Right ventricle myocardium inferior (tissue), 1 donor: ENCODE measurements at regions not wholly inside any gene's neighbourhood (a gene's known extent, or its start where the extent isn't known, plus 50 kb on each side); places are given as distances from the start of the nearest gene placed in this dataset.
"Not testable (repeated sequence)": the region's sequence is repeated elsewhere in the genome, so short reads cannot be mapped to it uniquely, and the experiment has no call there.

Experiments
- ATAC-seq: fragments of 200-7000 bp; cut with Tn5 transposase; one replicate; pipeline ENCODE4 v1.9.1; 2020; ENCODE audit warnings: mild to moderate bottlenecking, moderate library complexity
- DNase-seq: peaks from one replicate; pipeline ENCODE4 v3.0.0; 2021; ENCODE audit errors: missing footprints
- intact Hi-C: fragments of 100-400 bp; cut with DNase I; formaldehyde crosslinking; loops from one replicate; pipeline ENCODE4 v1.11.0; 2022
- donor health status: DM: no; HTN: yes; CAD: no; lungs with severe emphysema.

GRCh38 chrX:40245488-40246071 is 147.8 kb upstream of the BCOR start:
- DNase-seq (no peak), ATAC-seq (peak; percentile 76)
- intact Hi-C loops: no loop called here

- no peak for DNase-seq
- intact Hi-C loops: no loop called here
- no peak for ATAC-seq
Observed at GRCh38 chrX:40244980-40245379, 147.2 kb upstream of the BCOR start.

- no peak for ATAC-seq
- intact Hi-C loops: no loop called here
- DNase-seq: no peak
Observed at GRCh38 chrX:40243755-40244515, 146.2 kb upstream of the BCOR start.

- ATAC-seq: no peak
- DNase-seq: no peak
- intact Hi-C loops: no loop called here
Observed at GRCh38 chrX:40240844-40241243, 143.1 kb upstream of the BCOR start.

GRCh38 chrX:40237731-40238178 is 140.0 kb upstream of the BCOR start:
- intact Hi-C loops: no loop called here
- ATAC-seq (no peak), DNase-seq (no peak)

GRCh38 chrX:40230646-40231045 is 132.9 kb upstream of the BCOR start:
- intact Hi-C loops: no loop called here
- DNase-seq (no peak), ATAC-seq (no peak)

- intact Hi-C loops: no loop called here
- no peak for DNase-seq
- ATAC-seq: no peak
Observed at GRCh38 chrX:40227125-40227524, 129.4 kb upstream of the BCOR start.

- no peak for ATAC-seq
- intact Hi-C loops: no loop called here
- no peak for DNase-seq
Observed at GRCh38 chrX:40224658-40225057, 126.9 kb upstream of the BCOR start.

GRCh38 chrX:40222612-40223011 is 124.9 kb upstream of the BCOR start:
- intact Hi-C loops, DNase-seq, ATAC-seq: not testable (repeated sequence)

- ATAC-seq (no peak), DNase-seq (no peak)
- intact Hi-C loops: no loop called here
Observed at GRCh38 chrX:40213092-40213491, 115.3 kb upstream of the BCOR start.

GRCh38 chrX:40209951-40210617 is 112.3 kb upstream of the BCOR start:
- ATAC-seq (no peak), DNase-seq (no peak)
- intact Hi-C loops: no loop called here

GRCh38 chrX:40207626-40208025 is 109.9 kb upstream of the BCOR start:
- intact Hi-C loops: no loop called here
- ATAC-seq (no peak), DNase-seq (no peak)

- intact Hi-C loops: no loop called here
- ATAC-seq: no peak
- no peak for DNase-seq
Observed at GRCh38 chrX:40205471-40205870, 107.7 kb upstream of the BCOR start.

- ATAC-seq (no peak), DNase-seq (no peak)
- intact Hi-C loops: no loop called here
Observed at GRCh38 chrX:40202456-40202855, 104.7 kb upstream of the BCOR start.

GRCh38 chrX:40201329-40201885 is 103.6 kb upstream of the BCOR start:
- intact Hi-C loops: no loop called here
- ATAC-seq (no peak), DNase-seq (no peak)

- no peak for DNase-seq
- intact Hi-C loops: no loop called here
- ATAC-seq: no peak
Observed at GRCh38 chrX:40199704-40200103, 101.9 kb upstream of the BCOR start.

GRCh38 chrX:40197071-40197470 is 99.3 kb upstream of the BCOR start:
- DNase-seq: no peak
- intact Hi-C loops: no loop called here
- ATAC-seq: no peak

- DNase-seq: no peak
- no peak for ATAC-seq
- intact Hi-C loops: no loop called here
Observed at GRCh38 chrX:40195368-40195767, 97.6 kb upstream of the BCOR start.

- intact Hi-C loops: no loop called here
- ATAC-seq: no peak
- no peak for DNase-seq
Observed at GRCh38 chrX:40192196-40192595, 94.4 kb upstream of the BCOR start.

GRCh38 chrX:40189637-40190036 is 91.9 kb upstream of the BCOR start:
- intact Hi-C loops: no loop called here
- DNase-seq: no peak
- no peak for ATAC-seq
